Cerebellar cortex (tissue), 1 donor: ENCODE measurements at regions not wholly inside any gene's neighbourhood (a gene's known extent, or its start where the extent isn't known, plus 50 kb on each side); places are given as distances from the start of the nearest gene placed in this dataset.

Source experiments
- DNase-seq: peaks from one replicate; pipeline ENCODE4 v3.0.0-alpha.2; 2015; ENCODE audit warnings: low spot score

GRCh38 chr16:5851393-5851982, 753.9 kb upstream of the EEF2KMT start:
- DNase-seq, result no peak

GRCh38 chr16:5850632-5851392, 753.2 kb upstream of the EEF2KMT start:
- peak; percentile 86 for DNase-seq

GRCh38 chr16:5845046-5845445, 747.5 kb upstream of the EEF2KMT start:
- no peak for DNase-seq

DNA sequence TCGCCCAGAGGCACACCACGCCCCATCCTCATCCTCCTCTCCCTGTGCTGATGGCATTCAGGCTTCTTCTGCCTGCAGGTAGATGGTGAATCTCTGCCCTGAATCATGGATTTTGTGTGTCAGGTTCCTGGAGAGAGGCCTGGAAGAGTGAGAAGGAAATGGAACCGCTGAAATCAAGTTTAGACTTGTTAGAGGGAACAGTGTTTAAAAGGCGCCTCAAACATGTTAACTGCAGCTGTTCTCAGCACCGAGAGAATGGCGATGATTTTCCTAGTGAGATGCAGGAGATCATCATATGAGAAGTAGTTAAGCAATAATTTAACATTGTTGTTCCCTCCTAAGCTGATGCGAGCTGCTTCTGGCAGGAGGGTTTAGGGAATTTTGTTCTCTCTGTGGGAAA, 744.4 kb upstream of the EEF2KMT start:
- DNase-seq, result no peak

DNA sequence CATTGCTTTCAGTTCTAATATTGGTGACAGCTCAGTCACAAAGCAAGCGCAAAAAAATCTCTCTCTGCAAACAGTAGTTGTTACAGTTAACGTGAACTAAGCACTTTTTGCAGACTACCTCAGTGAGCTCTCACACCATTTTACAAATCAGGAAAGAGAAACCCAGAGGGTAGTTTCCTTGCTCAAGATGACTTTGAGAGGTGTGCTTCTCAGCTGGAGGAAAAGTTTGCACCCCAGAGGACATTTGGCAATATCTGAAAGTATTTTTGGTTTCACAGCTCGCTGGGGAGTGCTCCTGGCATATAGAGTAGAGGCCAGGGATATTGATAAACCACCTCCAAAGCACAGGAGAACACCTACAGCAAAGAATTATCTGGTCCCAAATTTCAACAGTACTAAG, 741.1 kb upstream of the EEF2KMT start:
- no peak for DNase-seq

DNA sequence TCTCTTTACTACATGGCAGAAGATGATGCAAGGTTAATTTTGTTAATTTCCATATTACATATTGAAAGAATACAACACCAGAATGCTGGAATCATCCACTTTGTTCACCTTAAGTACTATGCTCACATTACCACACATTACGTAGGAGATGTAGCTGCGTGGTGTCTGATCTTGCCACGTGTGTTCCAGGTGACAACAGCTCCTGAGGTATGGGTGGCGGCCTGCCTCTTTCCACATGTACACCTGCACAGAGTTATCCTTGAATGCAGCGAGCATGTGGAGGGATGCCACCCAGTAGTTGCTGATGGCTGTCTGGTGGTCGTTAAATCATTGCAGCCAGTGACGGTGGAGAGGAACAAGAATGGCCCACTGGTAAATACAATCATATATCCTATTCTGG, 740.5 kb upstream of the EEF2KMT start:
- no peak for DNase-seq

DNA sequence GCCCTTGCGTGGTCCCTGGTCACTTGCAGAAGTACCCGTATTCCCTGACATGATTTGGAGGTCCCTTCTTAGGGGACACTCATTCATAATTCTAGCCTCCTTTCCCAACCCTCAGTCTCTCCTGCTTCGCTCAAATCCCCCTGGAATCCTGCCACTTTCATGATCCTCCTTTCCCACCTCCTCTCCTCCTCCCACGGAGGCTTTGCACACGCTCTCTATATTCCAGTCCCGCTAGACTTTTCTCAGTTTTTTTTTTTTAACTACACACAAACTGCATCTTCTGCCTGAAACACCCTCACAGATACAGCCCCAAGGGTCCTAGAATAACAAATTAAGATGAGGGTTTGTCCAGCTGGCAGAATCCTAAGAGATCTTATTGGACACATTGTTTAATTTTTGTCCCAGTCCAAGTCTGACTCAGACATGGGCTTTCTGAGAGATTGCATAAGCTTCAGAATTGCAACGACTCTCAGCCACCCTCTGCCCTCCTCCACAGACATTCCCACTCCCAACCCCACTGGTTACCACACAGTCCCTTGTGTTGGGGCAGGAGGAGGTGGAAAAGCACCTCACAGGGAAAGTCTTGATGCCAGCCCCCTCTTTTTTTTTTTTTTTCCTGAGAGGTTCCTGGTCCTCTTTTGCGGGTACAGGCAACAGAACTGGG, 739.5 kb upstream of the EEF2KMT start:
- no peak for DNase-seq

DNA sequence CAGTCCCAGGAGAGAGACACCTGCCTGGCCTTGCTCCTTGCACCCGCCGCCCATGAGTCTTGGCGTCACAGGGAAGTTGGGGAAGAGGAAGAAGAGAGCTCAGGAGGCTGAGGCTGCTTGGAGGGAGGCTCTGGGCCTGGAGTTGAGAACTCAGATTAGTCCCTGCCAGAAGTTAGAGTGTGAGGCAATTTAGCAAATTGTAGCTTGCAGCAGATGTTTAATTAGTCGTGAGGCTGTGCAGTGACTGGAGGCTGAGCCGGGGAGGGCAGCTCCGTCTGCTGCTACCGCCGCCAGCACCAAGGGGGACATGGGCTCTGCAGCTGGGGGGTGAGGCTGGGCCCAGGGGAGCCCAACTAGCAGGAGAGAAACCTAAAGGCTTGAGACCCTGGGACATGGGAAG, 738.3 kb upstream of the EEF2KMT start:
- no peak for DNase-seq

- no peak for DNase-seq
Observed at GRCh38 chr16:5826332-5826731, 728.7 kb upstream of the EEF2KMT start.

DNA sequence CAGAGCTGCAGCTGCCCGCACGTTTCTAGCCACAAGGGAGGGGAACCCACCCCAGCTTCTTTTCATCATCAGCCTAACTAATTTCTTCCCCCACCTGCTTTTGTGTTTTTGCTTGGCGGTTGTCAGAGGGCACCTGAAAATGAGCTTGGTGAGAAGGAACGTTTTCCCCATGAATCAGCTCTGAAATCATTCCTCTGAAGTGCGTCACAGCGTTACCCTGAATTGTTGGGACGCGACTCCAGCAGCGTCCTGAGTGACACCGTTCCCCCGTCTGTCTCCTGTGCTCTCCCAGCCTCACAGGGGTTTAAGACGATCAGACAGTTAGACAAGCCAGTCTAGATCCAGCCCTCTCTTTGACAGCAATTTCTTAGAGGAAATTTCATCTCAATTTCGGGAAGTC, 722.9 kb upstream of the EEF2KMT start:
- no peak for DNase-seq

DNA sequence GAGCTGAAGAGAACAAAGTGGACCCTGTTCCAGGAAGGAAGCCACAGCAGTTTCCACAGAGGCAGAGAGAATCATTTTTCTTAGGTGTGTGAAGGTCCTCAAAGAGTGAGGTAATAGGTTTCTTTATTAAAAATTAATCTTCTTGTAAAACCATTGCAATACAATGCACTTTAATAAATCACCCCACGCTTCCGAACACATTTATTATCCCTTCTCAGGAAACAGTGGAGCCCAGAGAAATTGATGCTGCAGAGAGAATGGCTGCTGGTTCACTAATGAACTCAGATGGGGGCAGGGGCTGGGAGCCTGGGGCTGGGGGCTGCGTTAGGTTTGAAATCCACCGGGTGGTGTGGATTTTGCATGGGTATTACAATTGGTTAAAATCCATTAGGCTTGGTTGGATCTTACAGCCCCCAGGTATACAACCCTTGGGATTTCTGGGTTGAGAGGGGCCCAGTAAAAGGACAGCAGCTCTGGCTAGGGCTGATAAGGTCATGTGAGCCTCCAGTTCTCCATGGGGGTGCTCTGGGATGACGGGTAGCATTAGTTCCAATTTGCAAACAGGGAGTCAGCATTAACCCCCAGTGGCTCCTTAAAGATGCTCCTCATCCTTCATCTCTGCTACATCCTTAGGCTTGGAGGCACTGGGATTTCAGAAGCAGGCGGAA, 718.1 kb upstream of the EEF2KMT start:
- no peak for DNase-seq

- no peak for DNase-seq
Observed at GRCh38 chr16:5801396-5801795, 703.8 kb upstream of the EEF2KMT start.

GRCh38 chr16:5793556-5793955, 696.0 kb upstream of the EEF2KMT start:
- DNase-seq, result no peak

DNA sequence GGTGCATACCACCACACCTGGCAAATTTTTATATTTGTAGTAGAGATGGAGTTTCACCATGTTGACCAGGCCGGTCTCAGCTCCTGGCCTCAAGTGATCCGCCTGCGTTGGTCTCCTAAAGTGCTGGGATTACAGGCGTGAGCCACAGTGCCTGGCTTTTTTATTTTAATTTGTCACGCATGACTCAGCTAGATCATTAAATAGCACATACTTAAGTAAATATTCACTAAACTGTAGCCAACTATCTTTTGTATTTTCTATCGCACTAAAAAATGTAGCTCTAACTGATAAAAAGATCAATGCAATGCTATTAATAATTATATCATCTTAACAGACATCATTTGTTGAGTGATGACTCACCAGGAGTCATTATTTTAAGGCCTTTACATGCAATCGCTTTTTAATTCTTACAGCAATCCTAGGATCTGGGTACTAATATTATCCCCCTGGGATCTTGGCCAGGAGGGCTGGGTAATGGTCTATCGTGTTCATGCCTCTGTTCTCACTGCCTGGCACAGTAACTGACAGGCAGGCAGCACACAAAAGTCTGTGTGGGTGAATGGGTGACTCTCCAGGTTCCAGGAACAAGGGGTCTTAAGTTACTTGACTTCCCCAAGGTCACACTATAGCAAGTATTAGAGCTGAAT, 693.5 kb upstream of the EEF2KMT start:
- no peak for DNase-seq

DNA sequence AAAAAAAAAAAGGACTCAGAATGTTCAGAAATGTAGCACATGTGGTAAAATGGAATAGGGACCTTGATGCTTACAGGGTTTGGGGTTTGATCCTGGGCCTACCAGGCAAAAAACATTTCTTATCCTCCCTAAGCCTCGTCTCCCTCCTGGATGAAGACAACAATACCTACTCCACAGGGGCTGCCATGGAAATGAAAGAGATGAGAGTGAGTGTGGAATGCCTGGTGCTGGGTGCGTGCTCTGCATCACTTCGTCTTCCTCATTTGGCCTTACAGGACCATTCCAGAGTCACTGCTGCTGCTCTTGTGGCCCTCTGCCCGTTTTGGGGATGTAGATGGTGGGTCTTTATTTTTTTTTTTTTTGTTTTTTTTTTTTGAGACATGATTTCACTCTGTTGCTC, 692.9 kb upstream of the EEF2KMT start:
- DNase-seq, result no peak

DNA sequence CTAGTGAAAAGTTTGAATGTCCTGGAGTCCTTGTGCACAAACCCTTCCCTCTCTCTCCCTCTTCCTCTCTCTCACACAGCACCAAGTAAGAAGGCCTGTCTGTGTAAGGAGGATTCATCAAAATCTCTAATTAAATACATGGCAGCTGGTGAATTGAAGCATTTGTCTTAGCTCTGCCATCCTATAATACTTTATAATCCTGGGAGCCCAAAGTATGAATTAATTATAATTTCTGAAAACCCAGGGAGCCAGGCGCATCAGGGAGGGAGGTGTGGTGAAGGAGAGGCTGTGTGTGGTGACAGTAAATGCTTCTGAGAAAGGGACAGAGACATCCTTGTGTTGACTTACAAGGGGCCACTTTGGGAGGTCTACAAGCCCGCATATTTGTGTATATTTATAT, 691.4 kb upstream of the EEF2KMT start:
- no peak for DNase-seq

GRCh38 chr16:5781436-5781835, 683.8 kb upstream of the EEF2KMT start:
- no peak for DNase-seq

GRCh38 chr16:5776876-5777275, 679.3 kb upstream of the EEF2KMT start:
- DNase-seq, result peak; percentile 9

GRCh38 chr16:5775916-5776315, 678.3 kb upstream of the EEF2KMT start:
- no peak for DNase-seq

DNA sequence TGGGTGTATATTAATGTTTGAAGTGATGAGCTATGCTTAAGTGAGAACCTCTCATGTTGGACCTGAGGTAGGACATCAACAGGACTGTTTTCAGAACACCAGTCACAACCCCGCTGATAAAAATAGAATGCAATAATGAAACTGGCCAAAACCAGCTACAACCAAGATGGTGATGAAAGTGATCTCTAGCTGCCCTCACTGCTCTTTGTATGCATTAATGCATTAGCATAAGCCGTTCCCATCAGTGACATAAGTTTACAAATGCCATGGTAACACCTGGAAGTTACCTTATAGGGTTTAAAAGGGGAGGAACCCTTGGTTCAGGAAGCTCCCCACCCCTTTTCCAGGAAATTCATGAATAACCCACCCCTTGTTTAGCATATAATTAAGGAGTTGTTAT, 672.5 kb upstream of the EEF2KMT start:
- DNase-seq, result no peak

DNA sequence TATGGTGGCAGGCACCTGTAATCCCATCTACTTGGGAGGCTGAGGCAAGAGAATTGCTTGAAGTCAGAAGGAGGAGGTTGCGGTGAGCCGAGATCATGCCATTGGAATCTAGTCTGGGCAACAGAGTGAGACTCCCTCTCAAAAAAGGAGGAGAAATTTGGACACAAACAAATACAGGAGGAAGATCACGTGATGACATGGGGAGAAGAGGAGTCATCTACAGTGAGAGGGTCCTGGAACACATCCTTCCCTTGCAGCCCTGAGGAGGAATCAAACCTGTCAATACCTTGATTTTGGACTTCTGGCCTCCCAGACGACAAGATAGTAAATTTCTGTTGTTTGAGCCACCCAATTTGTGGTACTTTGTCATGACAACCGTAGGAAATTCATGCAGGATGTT, 671.9 kb upstream of the EEF2KMT start:
- no peak for DNase-seq

- peak; percentile 79 for DNase-seq
Observed at GRCh38 chr16:5768445-5768844, 670.9 kb upstream of the EEF2KMT start.
